ENCODE measurements at regions not wholly inside any gene's neighbourhood (a gene's known extent, or its start where the extent isn't known, plus 50 kb on each side); places are given as distances from the start of the nearest gene placed in this dataset.

GRCh38 chr17:64788286-64789060 lies 126.4 kb upstream of the SMURF2 start:
- Histone ChIP-seq H2AFZ (ENCODE audit: low read length) (no peak overlapping the region), H3K9me3 (ENCODE audit: low read length) (no peaks in the 10 kb centered on the region), H3K9ac (ENCODE audit: insufficient read depth, low read depth, low read length) (no peak overlapping the region), H3K4me1 (ENCODE audit: insufficient read depth, low read length) (peaks cover 21% of the 10 kb centered on the region), H3K36me3 (replicated peaks in 1 of 2; ENCODE audit: control insufficient read depth in 1 of 2, insufficient read depth in 2 of 2, low read length in 2 of 2) (no peaks in the 10 kb centered on the region; a peak in 2 of 5 replicates), H3K27ac (ENCODE audit: extremely low read length, insufficient read depth, low read length) (no peak overlapping the region), H3K27me3 (ENCODE audit: control insufficient read depth in 1 of 2, insufficient read depth in 2 of 2, low read length in 2 of 2) (no peaks in the 10 kb centered on the region), H3K79me2 (ENCODE audit: insufficient read depth, low read length) (no peaks in the 10 kb centered on the region), H3K4me2 (ENCODE audit: low read depth, low read length) (no peak overlapping the region; the same call in 1 of the 2 replicates), H3K4me3 (replicated peaks in 1 of 3; ENCODE audit: insufficient read depth in 1 of 3, low read depth in 2 of 3, low read length in 3 of 3) (no peak overlapping the region), H4K20me1 (ENCODE audit: insufficient read depth, low read length) (no peaks in the 10 kb centered on the region)
- DNase-seq (ENCODE audit: low spot score) (no peak), FAIRE-seq (no peak), ATAC-seq (peak; percentile 17)
- CTCF ChIA-PET (ENCODE audit: low intra/inter-chr PET ratio, low total read pairs) = no interaction called here
- in situ Hi-C loops (cut with HindIII; ENCODE audit: extremely low pct_ligation_motif_present, low pct_unique_long_range_greater_than_20kb) (no loop called here), intact Hi-C loops (cut with micrococcal nuclease; ENCODE audit: unreplicated experiment) (no loop called here)
- 88% methylated on average over 7 of the region's 10 CpGs for WGBS (ENCODE audit: low lambda C conversion rate)
- POLR2A ChIA-PET = no interaction called here
- TF ChIP-seq THAP9 (CRISPR knock-in tag; IDR thresholded peaks at IDR 0.05; ENCODE audit: borderline replicate concordance) (0 out of 2 replicates have a peak, but pooled peaks have one; percentile 28), POLR2A (IDR thresholded peaks at IDR 0.05; ENCODE audit: insufficient read depth in 1 of 2, low read depth in 2 of 2, low read length in 2 of 2) (no peak)
- no TSS peak for BruUV-seq (replicated peaks)

DNA sequence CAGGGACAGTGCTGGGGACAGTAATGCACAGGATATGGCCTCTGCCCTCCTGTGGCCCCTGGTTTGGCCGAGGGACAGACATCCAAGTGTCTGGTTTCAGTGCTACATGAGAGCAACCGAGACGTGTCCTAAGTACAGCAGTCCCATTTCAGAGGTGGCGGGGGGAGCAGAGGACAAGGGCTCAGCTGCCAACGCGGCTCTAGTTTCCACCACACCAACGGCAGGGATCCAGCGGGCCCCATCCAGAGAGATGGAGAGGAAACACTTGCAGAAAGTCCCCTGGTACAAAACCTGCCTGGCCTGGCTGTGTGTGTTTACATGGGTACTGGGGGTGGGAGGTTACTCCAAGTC lies 125.8 kb upstream of the SMURF2 start:
- Histone ChIP-seq H3K4me2 (ENCODE audit: low read depth, low read length) (peak overlapping the region; percentile 40), H3K36me3 (replicated peaks in 1 of 2; ENCODE audit: control insufficient read depth in 1 of 2, insufficient read depth in 2 of 2, low read length in 2 of 2) (no peaks in the 10 kb centered on the region; a peak in 2 of 5 replicates), H3K27me3 (ENCODE audit: control insufficient read depth in 1 of 2, insufficient read depth in 2 of 2, low read length in 2 of 2) (no peaks in the 10 kb centered on the region), H3K4me3 (replicated peaks in 1 of 3; ENCODE audit: insufficient read depth in 1 of 3, low read depth in 2 of 3, low read length in 3 of 3) (no peak overlapping the region; a peak in 1 of 6 replicates), H2AFZ (ENCODE audit: low read length) (no peak overlapping the region), H4K20me1 (ENCODE audit: insufficient read depth, low read length) (no peaks in the 10 kb centered on the region), H3K9ac (ENCODE audit: insufficient read depth, low read depth, low read length) (no peak overlapping the region), H3K9me3 (ENCODE audit: low read length) (no peaks in the 10 kb centered on the region), H3K79me2 (ENCODE audit: insufficient read depth, low read length) (no peaks in the 10 kb centered on the region), H3K4me1 (ENCODE audit: insufficient read depth, low read length) (peaks cover 21% of the 10 kb centered on the region), H3K27ac (ENCODE audit: extremely low read length, insufficient read depth, low read length) (peak overlapping the region; percentile 28)
- peak; percentile 72 for ATAC-seq
- in situ Hi-C loops (cut with HindIII; ENCODE audit: extremely low pct_ligation_motif_present, low pct_unique_long_range_greater_than_20kb) (no loop called here), intact Hi-C loops (cut with micrococcal nuclease; ENCODE audit: unreplicated experiment) (no loop called here)
- FAIRE-seq = peak; percentile 70
- ChIA-PET POLR2A (interaction anchor here (1.2 to 1.9 kb wide), 2 partner anchors 11 to 14 kb away, joined by 6 to 16 read pairs; no protein-coding TSS in a partner anchor), CTCF (ENCODE audit: low intra/inter-chr PET ratio, low total read pairs) (no interaction called here)
- no peak for DNase-seq (ENCODE audit: low spot score)
- 11% methylated on average over 1 of the region's 8 CpGs for WGBS (ENCODE audit: low lambda C conversion rate)
- TF ChIP-seq ZNF136 (CRISPR knock-in tag; IDR thresholded peaks at IDR 0.05; ENCODE audit: low read depth) (no peak), ZNF616 (CRISPR knock-in tag; IDR thresholded peaks at IDR 0.05; ENCODE audit: low read depth) (no peak), RAD21 (CRISPR knock-in tag; IDR thresholded peaks at IDR 0.05) (no peak), ZNF337 (CRISPR knock-in tag; IDR thresholded peaks at IDR 0.05; ENCODE audit: borderline replicate concordance, low read depth) (0 out of 2 replicates have a peak, but pooled peaks have one; percentile 12), ZNF768 (CRISPR knock-in tag; IDR thresholded peaks at IDR 0.05) (peak; percentile 64; the same call in 1 of the 2 replicates), ZBTB38 (CRISPR knock-in tag; IDR thresholded peaks at IDR 0.05) (peak; percentile 41; the same call in 1 of the 2 replicates), TEAD3 (CRISPR knock-in tag; optimal IDR thresholded peaks at IDR 0.05; ENCODE audit: borderline replicate concordance) (peak; percentile 82)
- TF ChIP-seq, protein P1, sequence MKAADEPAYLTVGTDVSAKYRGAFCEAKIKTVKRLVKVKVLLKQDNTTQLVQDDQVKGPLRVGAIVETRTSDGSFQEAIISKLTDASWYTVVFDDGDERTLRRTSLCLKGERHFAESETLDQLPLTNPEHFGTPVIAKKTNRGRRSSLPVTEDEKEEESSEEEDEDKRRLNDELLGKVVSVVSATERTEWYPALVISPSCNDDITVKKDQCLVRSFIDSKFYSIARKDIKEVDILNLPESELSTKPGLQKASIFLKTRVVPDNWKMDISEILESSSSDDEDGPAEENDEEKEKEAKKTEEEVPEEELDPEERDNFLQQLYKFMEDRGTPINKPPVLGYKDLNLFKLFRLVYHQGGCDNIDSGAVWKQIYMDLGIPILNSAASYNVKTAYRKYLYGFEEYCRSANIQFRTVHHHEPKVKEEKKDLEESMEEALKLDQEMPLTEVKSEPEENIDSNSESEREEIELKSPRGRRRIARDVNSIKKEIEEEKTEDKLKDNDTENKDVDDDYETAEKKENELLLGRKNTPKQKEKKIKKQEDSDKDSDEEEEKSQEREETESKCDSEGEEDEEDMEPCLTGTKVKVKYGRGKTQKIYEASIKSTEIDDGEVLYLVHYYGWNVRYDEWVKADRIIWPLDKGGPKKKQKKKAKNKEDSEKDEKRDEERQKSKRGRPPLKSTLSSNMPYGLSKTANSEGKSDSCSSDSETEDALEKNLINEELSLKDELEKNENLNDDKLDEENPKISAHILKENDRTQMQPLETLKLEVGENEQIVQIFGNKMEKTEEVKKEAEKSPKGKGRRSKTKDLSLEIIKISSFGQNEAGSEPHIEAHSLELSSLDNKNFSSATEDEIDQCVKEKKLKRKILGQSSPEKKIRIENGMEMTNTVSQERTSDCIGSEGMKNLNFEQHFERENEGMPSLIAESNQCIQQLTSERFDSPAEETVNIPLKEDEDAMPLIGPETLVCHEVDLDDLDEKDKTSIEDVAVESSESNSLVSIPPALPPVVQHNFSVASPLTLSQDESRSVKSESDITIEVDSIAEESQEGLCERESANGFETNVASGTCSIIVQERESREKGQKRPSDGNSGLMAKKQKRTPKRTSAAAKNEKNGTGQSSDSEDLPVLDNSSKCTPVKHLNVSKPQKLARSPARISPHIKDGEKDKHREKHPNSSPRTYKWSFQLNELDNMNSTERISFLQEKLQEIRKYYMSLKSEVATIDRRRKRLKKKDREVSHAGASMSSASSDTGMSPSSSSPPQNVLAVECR (CRISPR knock-in tag; IDR thresholded peaks at IDR 0.05; ENCODE audit: borderline replicate concordance) = 0 out of 2 replicates have a peak, but pooled peaks have one; percentile 35
- BruUV-seq (replicated peaks) = no TSS peak

All from HepG2 (cell line).